OCI-LY1 (cell line): ENCODE measurements at regions not wholly inside any gene's neighbourhood (a gene's known extent, or its start where the extent isn't known, plus 50 kb on each side); places are given as distances from the start of the nearest gene placed in this dataset.

Experiments
- EZH2 ChIP-seq: fragments of 200-600 bp; sonication (generic), shearing (Covaris generic); IDR thresholded peaks from 2 replicates; pipeline ENCODE4 v1.8.0; 2017; ENCODE audit warnings: borderline replicate concordance, mixed run types, mild to moderate bottlenecking, antibody characterized with exemption, low read length, moderate library complexity, mixed read lengths
- TF ChIP-seq, protein P1 (sequence below): fragments of 200-600 bp; sonication (generic), shearing (Covaris generic); IDR thresholded peaks from 2 replicates; pipeline ENCODE4 v1.5.1; 2017; ENCODE audit warnings: mild to moderate bottlenecking, antibody characterized with exemption, low read length, moderate library complexity, mixed read lengths

DNA sequence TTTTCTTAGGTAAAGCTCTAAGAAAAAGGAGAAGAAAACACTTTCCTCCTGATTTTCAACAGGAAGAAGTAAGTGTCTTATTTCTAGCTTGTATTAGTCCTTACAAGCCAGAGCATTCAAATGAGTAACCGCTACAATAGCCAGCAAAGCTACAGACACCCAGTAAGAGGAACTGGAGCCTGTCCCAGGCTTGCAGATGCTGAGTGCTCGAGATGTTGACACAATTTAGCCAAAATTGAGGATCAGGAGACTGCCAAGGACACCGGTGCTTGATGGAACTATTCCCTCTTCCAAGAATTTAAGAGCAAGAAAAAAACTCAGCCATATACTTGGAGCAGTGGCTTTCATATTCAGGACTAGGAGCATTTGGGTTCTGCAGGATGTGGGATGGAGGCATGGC, 149.3 kb upstream of the DPP6 start:
- TF ChIP-seq, protein P1, sequence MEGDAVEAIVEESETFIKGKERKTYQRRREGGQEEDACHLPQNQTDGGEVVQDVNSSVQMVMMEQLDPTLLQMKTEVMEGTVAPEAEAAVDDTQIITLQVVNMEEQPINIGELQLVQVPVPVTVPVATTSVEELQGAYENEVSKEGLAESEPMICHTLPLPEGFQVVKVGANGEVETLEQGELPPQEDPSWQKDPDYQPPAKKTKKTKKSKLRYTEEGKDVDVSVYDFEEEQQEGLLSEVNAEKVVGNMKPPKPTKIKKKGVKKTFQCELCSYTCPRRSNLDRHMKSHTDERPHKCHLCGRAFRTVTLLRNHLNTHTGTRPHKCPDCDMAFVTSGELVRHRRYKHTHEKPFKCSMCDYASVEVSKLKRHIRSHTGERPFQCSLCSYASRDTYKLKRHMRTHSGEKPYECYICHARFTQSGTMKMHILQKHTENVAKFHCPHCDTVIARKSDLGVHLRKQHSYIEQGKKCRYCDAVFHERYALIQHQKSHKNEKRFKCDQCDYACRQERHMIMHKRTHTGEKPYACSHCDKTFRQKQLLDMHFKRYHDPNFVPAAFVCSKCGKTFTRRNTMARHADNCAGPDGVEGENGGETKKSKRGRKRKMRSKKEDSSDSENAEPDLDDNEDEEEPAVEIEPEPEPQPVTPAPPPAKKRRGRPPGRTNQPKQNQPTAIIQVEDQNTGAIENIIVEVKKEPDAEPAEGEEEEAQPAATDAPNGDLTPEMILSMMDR = no peak
- TF ChIP-seq EZH2 = no peak
